ENCODE measurements at regions not wholly inside any gene's neighbourhood (a gene's known extent, or its start where the extent isn't known, plus 50 kb on each side); places are given as distances from the start of the nearest gene placed in this dataset.

GRCh38 chr5:18181575-18181974 lies 547.3 kb downstream of the TAF11L14 start:
- Histone ChIP-seq H3K4me3 (replicated peaks in 1 of 4; ENCODE audit: control extremely low read depth in 1 of 4, insufficient read depth in 1 of 4, low read depth in 3 of 4, low read length in 4 of 4) (no peak overlapping the region), H4K20me1 (ENCODE audit: control insufficient read depth, extremely low read depth, insufficient read depth, low read length) (no peaks in the 10 kb centered on the region), H3K4me1 (ENCODE audit: control insufficient read depth, extremely low read depth, insufficient read depth, low read length) (no peaks in the 10 kb centered on the region), H3K9ac (ENCODE audit: insufficient read depth, low read length) (no peak overlapping the region), H3K36me3 (ENCODE audit: control insufficient read depth, insufficient read depth, low read length) (no peaks in the 10 kb centered on the region), H3K9me3 (ENCODE audit: control insufficient read depth, insufficient read depth, low read depth, low read length) (no peaks in the 10 kb centered on the region), H2AFZ (ENCODE audit: low read length) (no peak overlapping the region), H3K27me3 (ENCODE audit: control insufficient read depth, insufficient read depth, low read length) (no peaks in the 10 kb centered on the region), H3K4me2 (ENCODE audit: extremely low read depth, insufficient read depth, low read length) (no peak overlapping the region), H3K79me2 (ENCODE audit: control insufficient read depth, insufficient read depth, low read length) (no peaks in the 10 kb centered on the region), H3K27ac (ENCODE audit: insufficient read depth, low read length) (no peak overlapping the region)
- TF ChIP-seq, protein P1, sequence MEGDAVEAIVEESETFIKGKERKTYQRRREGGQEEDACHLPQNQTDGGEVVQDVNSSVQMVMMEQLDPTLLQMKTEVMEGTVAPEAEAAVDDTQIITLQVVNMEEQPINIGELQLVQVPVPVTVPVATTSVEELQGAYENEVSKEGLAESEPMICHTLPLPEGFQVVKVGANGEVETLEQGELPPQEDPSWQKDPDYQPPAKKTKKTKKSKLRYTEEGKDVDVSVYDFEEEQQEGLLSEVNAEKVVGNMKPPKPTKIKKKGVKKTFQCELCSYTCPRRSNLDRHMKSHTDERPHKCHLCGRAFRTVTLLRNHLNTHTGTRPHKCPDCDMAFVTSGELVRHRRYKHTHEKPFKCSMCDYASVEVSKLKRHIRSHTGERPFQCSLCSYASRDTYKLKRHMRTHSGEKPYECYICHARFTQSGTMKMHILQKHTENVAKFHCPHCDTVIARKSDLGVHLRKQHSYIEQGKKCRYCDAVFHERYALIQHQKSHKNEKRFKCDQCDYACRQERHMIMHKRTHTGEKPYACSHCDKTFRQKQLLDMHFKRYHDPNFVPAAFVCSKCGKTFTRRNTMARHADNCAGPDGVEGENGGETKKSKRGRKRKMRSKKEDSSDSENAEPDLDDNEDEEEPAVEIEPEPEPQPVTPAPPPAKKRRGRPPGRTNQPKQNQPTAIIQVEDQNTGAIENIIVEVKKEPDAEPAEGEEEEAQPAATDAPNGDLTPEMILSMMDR (conservative IDR thresholded peaks at IDR 0.05 in 1 of 2, IDR thresholded peaks at IDR 0.05 in 1 of 2; ENCODE audit: low read depth in 1 of 2, low read length in 2 of 2), result no peak
- no peak for TF ChIP-seq EZH2 (IDR thresholded peaks at IDR 0.05; ENCODE audit: low read length, missing control alignments)
- no peak for DNase-seq (ENCODE audit: low read depth in 2 of 2)

- no peak overlapping the region for H3K4me2 ChIP-seq (ENCODE audit: extremely low read depth, insufficient read depth, low read length)
- no peaks in the 10 kb centered on the region for H3K9me3 ChIP-seq (ENCODE audit: control insufficient read depth, insufficient read depth, low read depth, low read length)
- no peak overlapping the region for H3K27ac ChIP-seq (ENCODE audit: insufficient read depth, low read length)
- H2AFZ ChIP-seq (ENCODE audit: low read length), result no peak overlapping the region
- no peak overlapping the region for H3K9ac ChIP-seq (ENCODE audit: insufficient read depth, low read length)
- H3K4me3 ChIP-seq (replicated peaks in 1 of 4; ENCODE audit: control extremely low read depth in 1 of 4, insufficient read depth in 1 of 4, low read depth in 3 of 4, low read length in 4 of 4), result no peak overlapping the region
- no peak for DNase-seq (ENCODE audit: low read depth in 2 of 2)
- TF ChIP-seq, protein P1 (conservative IDR thresholded peaks at IDR 0.05 in 1 of 2, IDR thresholded peaks at IDR 0.05 in 1 of 2; ENCODE audit: low read depth in 1 of 2, low read length in 2 of 2), result no peak
- no peak for TF ChIP-seq EZH2 (IDR thresholded peaks at IDR 0.05; ENCODE audit: low read length, missing control alignments)
- no peaks in the 10 kb centered on the region for H3K79me2 ChIP-seq (ENCODE audit: control insufficient read depth, insufficient read depth, low read length)
- H3K4me1 ChIP-seq (ENCODE audit: control insufficient read depth, extremely low read depth, insufficient read depth, low read length), result no peaks in the 10 kb centered on the region
- no peaks in the 10 kb centered on the region for H4K20me1 ChIP-seq (ENCODE audit: control insufficient read depth, extremely low read depth, insufficient read depth, low read length)
- no peaks in the 10 kb centered on the region for H3K36me3 ChIP-seq (ENCODE audit: control insufficient read depth, insufficient read depth, low read length)
- H3K27me3 ChIP-seq (ENCODE audit: control insufficient read depth, insufficient read depth, low read length), result no peaks in the 10 kb centered on the region
Observed at GRCh38 chr5:18195910-18196309, 561.6 kb downstream of the TAF11L14 start.

- TF ChIP-seq EZH2 (IDR thresholded peaks at IDR 0.05; ENCODE audit: low read length, missing control alignments), result no peak
- TF ChIP-seq, protein P1 (conservative IDR thresholded peaks at IDR 0.05 in 1 of 2, IDR thresholded peaks at IDR 0.05 in 1 of 2; ENCODE audit: low read depth in 1 of 2, low read length in 2 of 2), result no peak
- Histone ChIP-seq H3K4me2 (ENCODE audit: extremely low read depth, insufficient read depth, low read length) (no peak overlapping the region), H3K36me3 (ENCODE audit: control insufficient read depth, insufficient read depth, low read length) (no peaks in the 10 kb centered on the region), H2AFZ (ENCODE audit: low read length) (no peak overlapping the region), H3K4me3 (replicated peaks in 1 of 4; ENCODE audit: control extremely low read depth in 1 of 4, insufficient read depth in 1 of 4, low read depth in 3 of 4, low read length in 4 of 4) (no peak overlapping the region), H3K27me3 (ENCODE audit: control insufficient read depth, insufficient read depth, low read length) (no peaks in the 10 kb centered on the region), H3K9me3 (ENCODE audit: control insufficient read depth, insufficient read depth, low read depth, low read length) (no peaks in the 10 kb centered on the region), H3K27ac (ENCODE audit: insufficient read depth, low read length) (no peak overlapping the region), H3K9ac (ENCODE audit: insufficient read depth, low read length) (no peak overlapping the region), H3K79me2 (ENCODE audit: control insufficient read depth, insufficient read depth, low read length) (no peaks in the 10 kb centered on the region), H3K4me1 (ENCODE audit: control insufficient read depth, extremely low read depth, insufficient read depth, low read length) (no peaks in the 10 kb centered on the region), H4K20me1 (ENCODE audit: control insufficient read depth, extremely low read depth, insufficient read depth, low read length) (no peaks in the 10 kb centered on the region)
- no peak for DNase-seq (ENCODE audit: low read depth in 2 of 2)
Observed at GRCh38 chr5:18197734-18198133, 563.5 kb downstream of the TAF11L14 start.
